AG09309 (cell line): ENCODE measurements at regions not wholly inside any gene's neighbourhood (a gene's known extent, or its start where the extent isn't known, plus 50 kb on each side); places are given as distances from the start of the nearest gene placed in this dataset.
"Not testable (repeated sequence)": the region's sequence is repeated elsewhere in the genome, so short reads cannot be mapped to it uniquely, and the experiment has no call there.

ENCODE experiments used
- DNase-seq: peaks from one replicate; pipeline ENCODE4 v3.0.0-alpha.2; 2010; ENCODE audit warnings: low read depth
- H3K4me3 ChIP-seq: 2 replicates; pipeline ENCODE4 v1.5.1; 2011; ENCODE audit warnings: mild to moderate bottlenecking, low read depth, low read length, moderate library complexity; ENCODE audit not compliant: control insufficient read depth
- TF ChIP-seq, protein P1 (sequence below): IDR thresholded peaks from 2 replicates; pipeline ENCODE4 v1.5.1; 2011; ENCODE audit warnings: mild to moderate bottlenecking, low read depth, low read length, inconsistent platforms; ENCODE audit not compliant: insufficient read depth, control insufficient read depth; ENCODE audit errors: missing control alignments

DNA sequence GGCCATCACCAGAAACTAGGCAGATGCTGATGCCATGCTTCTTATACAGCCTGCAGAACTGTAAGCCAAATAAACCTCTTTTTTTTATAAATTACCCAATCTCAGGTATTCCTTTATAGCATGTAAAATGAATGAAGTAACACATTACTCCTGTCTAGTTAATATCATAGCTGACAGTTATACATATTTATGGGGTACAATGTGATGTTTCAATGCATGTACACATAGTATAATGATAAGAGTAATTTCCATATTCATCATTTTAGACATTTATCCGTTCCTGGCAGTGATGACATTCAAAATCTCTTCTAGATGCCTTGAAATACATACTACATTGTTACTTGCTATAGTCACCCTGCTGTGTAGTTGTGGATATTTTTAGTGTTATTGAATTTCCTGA lies 85.4 kb upstream of the SLC35F3 start:
- no peak for DNase-seq
- H3K4me3 ChIP-seq: no peak overlapping the region
- TF ChIP-seq, protein P1, sequence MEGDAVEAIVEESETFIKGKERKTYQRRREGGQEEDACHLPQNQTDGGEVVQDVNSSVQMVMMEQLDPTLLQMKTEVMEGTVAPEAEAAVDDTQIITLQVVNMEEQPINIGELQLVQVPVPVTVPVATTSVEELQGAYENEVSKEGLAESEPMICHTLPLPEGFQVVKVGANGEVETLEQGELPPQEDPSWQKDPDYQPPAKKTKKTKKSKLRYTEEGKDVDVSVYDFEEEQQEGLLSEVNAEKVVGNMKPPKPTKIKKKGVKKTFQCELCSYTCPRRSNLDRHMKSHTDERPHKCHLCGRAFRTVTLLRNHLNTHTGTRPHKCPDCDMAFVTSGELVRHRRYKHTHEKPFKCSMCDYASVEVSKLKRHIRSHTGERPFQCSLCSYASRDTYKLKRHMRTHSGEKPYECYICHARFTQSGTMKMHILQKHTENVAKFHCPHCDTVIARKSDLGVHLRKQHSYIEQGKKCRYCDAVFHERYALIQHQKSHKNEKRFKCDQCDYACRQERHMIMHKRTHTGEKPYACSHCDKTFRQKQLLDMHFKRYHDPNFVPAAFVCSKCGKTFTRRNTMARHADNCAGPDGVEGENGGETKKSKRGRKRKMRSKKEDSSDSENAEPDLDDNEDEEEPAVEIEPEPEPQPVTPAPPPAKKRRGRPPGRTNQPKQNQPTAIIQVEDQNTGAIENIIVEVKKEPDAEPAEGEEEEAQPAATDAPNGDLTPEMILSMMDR: no peak

DNA sequence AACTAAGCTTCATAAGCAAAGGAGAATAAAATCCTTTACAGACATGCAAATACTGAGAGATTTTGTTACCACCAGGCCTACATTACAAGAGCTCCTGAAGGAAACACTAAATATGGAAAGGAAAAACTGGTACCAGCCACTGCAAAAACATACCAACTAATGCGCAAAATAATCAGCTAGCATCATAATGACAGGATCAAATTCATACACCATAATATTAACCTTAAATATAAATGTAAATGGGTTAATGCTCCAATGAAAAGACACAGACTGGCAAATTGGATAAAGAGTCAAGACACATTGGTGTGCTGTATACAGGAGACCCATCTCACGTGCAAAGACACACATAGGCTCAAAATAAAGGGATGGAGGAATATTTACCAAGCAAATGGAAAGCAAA lies 80.3 kb upstream of the SLC35F3 start:
- not testable (repeated sequence) for DNase-seq, H3K4me3 ChIP-seq

DNA sequence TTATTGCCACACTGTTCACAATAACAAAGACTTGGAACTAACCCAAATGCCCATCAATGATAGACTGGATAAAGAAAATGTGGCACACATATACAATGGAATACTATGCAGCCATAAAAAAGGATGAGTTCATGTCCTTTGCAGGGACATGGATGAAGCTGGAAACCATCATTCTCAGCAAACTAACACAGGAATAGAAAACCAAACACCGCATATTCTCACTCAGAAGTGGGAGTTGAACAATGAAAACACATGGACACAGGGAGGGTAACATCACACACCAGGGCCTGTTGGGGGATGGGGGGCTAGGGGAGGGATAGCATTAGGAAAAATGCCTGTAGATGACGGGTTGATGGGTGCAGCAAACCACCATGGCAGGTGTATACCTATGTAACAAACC lies 76.5 kb upstream of the SLC35F3 start:
- not testable (repeated sequence) for DNase-seq, H3K4me3 ChIP-seq

DNA sequence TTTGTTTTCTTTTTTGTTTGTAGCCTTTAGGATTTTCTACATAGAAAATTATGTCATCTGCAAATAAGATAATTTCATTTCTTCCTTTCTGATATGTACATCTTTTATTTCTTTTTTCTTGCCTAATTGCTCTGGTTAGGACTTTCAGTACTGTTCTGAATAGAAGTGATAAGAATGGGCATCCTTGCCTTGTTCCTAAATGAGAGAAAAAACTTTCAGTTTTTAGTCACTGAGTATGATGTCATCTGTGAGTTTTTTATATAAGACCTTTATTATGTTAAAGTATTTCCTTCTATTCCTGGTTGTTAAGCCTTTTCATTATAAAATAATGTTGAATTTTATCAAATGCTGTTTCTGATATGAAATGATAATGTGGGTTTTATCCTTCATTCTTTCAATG lies 76.0 kb upstream of the SLC35F3 start:
- H3K4me3 ChIP-seq: no peak overlapping the region
- TF ChIP-seq, protein P1: no peak
- no peak for DNase-seq

DNA sequence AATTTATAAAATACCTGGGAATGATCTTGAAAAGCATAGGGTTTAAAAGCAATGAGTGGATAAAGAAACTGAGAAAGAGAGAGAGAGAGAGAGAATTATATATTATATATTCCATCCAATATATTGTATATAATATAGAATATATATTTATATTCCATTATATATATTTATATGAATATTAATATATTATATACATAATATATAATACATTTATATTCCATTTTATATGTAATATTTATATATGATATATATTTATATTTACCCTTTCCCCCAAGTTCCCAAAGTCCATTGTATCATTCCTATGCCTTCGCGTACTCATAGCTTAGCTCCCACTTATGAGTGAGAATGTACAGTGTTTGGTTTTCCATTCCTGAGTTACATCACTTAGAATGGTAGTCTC lies 69.9 kb upstream of the SLC35F3 start:
- H3K4me3 ChIP-seq: no peak overlapping the region
- no peak for DNase-seq
- TF ChIP-seq, protein P1: no peak

DNA sequence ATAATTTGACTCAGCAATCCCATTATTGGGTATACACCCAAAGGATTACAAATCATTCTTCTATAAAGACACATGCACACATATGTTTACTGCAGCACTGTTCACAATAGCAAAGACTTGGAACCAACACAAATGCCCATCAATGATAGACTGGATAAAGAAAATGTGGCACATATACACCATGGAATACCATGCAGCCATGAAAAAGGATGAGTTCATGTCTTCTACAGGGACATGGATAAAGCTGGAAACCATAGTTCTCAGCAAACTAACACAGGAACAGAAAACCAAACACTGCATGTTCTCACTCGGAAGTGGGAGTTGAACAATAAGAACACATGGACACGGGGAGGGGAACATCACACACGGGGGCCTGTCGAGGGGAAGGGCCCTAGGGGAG lies 66.3 kb upstream of the SLC35F3 start:
- not testable (repeated sequence) for H3K4me3 ChIP-seq, DNase-seq

DNA sequence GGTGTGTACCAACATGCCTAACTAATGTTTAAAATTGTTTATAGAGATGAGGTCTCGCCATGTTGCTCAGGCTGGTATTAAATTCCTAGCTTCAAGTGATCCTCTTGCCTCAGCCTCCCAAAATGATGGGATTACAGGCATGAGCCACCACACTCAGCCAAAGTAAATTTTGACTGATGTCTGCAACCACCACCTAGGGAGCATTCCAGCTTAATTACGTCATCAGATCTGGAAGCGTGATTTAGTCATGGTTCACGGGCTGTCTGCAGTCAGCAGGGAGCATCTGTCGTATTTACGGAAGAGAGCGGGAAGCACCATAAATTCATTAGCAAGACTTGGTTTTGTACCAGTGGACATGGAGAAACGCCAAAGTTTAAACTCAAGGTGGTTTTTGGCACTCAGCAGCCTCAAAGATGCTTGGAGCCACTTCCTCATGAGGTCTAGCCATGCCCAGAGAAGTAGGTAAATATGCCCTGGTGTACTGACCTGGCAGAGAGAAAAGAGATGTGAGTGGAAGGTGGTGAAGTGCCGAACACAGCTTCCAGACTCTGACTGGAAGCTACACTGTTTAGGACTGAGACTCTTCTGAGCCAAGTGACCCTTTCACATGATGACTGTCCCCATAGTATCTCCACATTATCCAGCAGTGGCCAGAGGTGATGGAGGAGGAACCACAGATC lies 60.8 kb upstream of the SLC35F3 start:
- no peak for DNase-seq
- TF ChIP-seq, protein P1: no peak
- H3K4me3 ChIP-seq: no peak overlapping the region

DNA sequence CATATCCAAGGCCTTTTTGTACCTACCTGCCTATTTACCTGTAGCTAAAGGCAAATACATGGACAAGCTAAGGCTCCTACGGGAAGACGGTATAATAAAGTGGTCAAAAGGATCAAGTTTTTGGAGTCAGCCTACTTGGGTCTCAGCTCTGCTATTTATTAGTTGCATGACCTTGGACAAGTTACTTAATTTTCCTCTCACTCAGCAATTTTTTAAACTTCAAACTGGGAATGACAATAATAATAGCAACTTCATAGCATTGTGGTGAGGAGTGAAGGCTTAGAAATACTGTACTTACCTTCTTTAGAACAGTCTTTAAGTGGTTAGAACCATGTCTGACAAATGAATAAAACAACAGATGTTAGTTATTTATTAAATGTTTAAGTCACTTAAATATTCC lies 60.2 kb upstream of the SLC35F3 start:
- H3K4me3 ChIP-seq: no peak overlapping the region
- DNase-seq: no peak
- TF ChIP-seq, protein P1: no peak
